ENCODE measurements at regions not wholly inside any gene's neighbourhood (a gene's known extent, or its start where the extent isn't known, plus 50 kb on each side); places are given as distances from the start of the nearest gene placed in this dataset.

DNA sequence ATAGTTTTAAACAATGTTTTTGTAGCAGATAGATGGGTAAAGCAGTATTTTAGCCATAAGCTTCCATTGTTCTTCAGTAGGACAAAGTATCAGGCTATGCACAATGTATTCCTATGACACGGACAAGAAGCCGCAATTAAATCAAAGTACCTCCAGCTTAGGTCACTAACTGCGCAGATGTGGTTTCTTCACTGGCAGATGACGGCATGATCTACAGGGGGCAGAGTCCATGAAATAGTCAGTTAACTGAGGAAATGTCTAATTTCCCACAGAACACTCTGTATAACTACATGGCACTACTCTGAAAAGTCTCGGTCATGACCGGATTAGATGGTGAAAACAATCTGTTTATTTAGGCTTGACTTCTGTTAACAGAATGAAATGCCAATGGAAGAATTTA is 120.7 kb upstream of the TRPM3 start:
- H3K79me2 ChIP-seq (ENCODE audit: low read depth), result no peaks in the 10 kb centered on the region
- no peaks in the 10 kb centered on the region for H3K36me3 Mint-ChIP-seq
- peaks cover 33% of the 10 kb centered on the region for H3F3A ChIP-seq (ENCODE audit: low read depth)
- H4K20me1 ChIP-seq (ENCODE audit: low read depth), result no peaks in the 10 kb centered on the region
- H3K4me1 ChIP-seq, result peaks cover 77% of the 10 kb centered on the region
- DNase-seq (ENCODE audit: low spot score), result no peak
- H3K36me3 ChIP-seq, result no peaks in the 10 kb centered on the region
- H3K27ac Mint-ChIP-seq, result no peak overlapping the region
- H3K9ac ChIP-seq, result no peak overlapping the region
- H3K4me1 Mint-ChIP-seq, result peaks cover 43% of the 10 kb centered on the region
- no peak overlapping the region for H3K4me2 ChIP-seq
- no peak overlapping the region for H2AFZ ChIP-seq (replicated peaks)
- H3K27ac ChIP-seq, result no peak overlapping the region
- H3K27me3 Mint-ChIP-seq (ENCODE audit: insufficient read depth, low read depth), result no peaks in the 10 kb centered on the region
- H3K27me3 ChIP-seq, result no peaks in the 10 kb centered on the region
- no peaks in the 10 kb centered on the region for H3K9me3 ChIP-seq (ENCODE audit: low read depth)
- peaks cover 4% of the 10 kb centered on the region for H3K9me3 Mint-ChIP-seq
- no peak overlapping the region for H3K4me3 ChIP-seq
- H3K4me3 Mint-ChIP-seq, result no peak overlapping the region
- TF ChIP-seq EZH2phosphoT487 (IDR thresholded peaks at IDR 0.05) (no peak), EZH2 (IDR thresholded peaks at IDR 0.05) (no peak)
- TF ChIP-seq, protein P1, sequence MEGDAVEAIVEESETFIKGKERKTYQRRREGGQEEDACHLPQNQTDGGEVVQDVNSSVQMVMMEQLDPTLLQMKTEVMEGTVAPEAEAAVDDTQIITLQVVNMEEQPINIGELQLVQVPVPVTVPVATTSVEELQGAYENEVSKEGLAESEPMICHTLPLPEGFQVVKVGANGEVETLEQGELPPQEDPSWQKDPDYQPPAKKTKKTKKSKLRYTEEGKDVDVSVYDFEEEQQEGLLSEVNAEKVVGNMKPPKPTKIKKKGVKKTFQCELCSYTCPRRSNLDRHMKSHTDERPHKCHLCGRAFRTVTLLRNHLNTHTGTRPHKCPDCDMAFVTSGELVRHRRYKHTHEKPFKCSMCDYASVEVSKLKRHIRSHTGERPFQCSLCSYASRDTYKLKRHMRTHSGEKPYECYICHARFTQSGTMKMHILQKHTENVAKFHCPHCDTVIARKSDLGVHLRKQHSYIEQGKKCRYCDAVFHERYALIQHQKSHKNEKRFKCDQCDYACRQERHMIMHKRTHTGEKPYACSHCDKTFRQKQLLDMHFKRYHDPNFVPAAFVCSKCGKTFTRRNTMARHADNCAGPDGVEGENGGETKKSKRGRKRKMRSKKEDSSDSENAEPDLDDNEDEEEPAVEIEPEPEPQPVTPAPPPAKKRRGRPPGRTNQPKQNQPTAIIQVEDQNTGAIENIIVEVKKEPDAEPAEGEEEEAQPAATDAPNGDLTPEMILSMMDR (IDR thresholded peaks at IDR 0.05), result no peak

DNA sequence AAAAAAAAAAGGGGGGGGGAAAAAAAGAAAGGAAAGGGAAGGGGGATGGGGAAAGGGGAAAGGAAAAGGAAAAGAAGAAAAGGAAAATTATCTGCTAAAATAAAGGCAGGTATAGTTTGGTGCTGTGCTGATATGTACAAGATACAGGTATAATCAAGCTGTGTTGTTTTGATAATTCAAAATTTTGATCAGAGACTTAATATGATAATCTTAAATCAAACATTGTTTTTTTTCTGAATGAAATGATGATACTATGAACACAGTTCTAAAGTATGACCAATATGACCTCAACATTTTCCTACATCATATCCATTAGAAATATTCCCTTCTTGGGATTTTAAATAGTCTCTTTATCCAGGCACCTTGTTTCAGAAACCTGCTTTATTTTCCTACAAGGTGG is 115.6 kb upstream of the TRPM3 start:
- Mint-ChIP-seq H3K4me3 (no peak overlapping the region), H3K4me1 (peaks cover 5% of the 10 kb centered on the region), H3K9me3 (no peaks in the 10 kb centered on the region), H3K36me3 (no peaks in the 10 kb centered on the region), H3K27me3 (ENCODE audit: insufficient read depth, low read depth) (peaks cover 2% of the 10 kb centered on the region), H3K27ac (no peak overlapping the region)
- Histone ChIP-seq H3K36me3 (no peaks in the 10 kb centered on the region), H3K79me2 (ENCODE audit: low read depth) (no peaks in the 10 kb centered on the region), H3K9me3 (ENCODE audit: low read depth) (no peaks in the 10 kb centered on the region), H3F3A (ENCODE audit: low read depth) (no peaks in the 10 kb centered on the region), H3K9ac (no peak overlapping the region), H3K27ac (no peak overlapping the region), H4K20me1 (ENCODE audit: low read depth) (no peaks in the 10 kb centered on the region), H3K4me1 (peaks cover 34% of the 10 kb centered on the region), H3K4me3 (no peak overlapping the region), H2AFZ (replicated peaks) (no peak overlapping the region), H3K4me2 (no peak overlapping the region), H3K27me3 (no peaks in the 10 kb centered on the region)
- TF ChIP-seq EZH2phosphoT487 (IDR thresholded peaks at IDR 0.05), result no peak
- TF ChIP-seq EZH2 (IDR thresholded peaks at IDR 0.05), result no peak
- TF ChIP-seq, protein P1 (IDR thresholded peaks at IDR 0.05), result no peak
- no peak for DNase-seq (ENCODE audit: low spot score)

DNA sequence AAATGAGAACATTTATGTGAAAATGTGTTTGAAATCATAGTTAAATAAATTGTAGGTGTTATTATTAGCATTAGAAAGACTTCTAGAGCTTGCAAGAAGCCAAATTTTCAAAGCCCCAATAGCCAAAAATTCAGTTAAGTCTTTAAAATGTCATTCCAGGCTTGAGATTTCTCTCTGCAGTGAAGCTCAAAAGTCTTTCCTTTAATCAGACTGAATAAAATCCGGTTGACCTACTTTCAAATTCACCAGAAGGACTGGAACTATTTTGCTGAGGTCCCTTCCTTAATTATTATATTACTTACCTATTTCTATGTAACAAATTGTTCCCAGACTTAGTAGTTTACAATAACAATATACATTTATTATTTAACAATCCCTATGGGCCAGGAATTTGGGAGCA is 112.2 kb upstream of the TRPM3 start:
- no peaks in the 10 kb centered on the region for H3F3A ChIP-seq (ENCODE audit: low read depth)
- Mint-ChIP-seq H3K36me3 (no peaks in the 10 kb centered on the region), H3K9me3 (peaks cover 6% of the 10 kb centered on the region), H3K4me1 (no peaks in the 10 kb centered on the region), H3K27me3 (ENCODE audit: insufficient read depth, low read depth) (peaks cover 2% of the 10 kb centered on the region), H3K27ac (no peak overlapping the region), H3K4me3 (no peak overlapping the region)
- DNase-seq (ENCODE audit: low spot score), result no peak
- no peaks in the 10 kb centered on the region for H3K9me3 ChIP-seq (ENCODE audit: low read depth)
- TF ChIP-seq EZH2 (IDR thresholded peaks at IDR 0.05), result no peak
- no peak for TF ChIP-seq EZH2phosphoT487 (IDR thresholded peaks at IDR 0.05)
- TF ChIP-seq, protein P1 (IDR thresholded peaks at IDR 0.05), result no peak
- H3K4me2 ChIP-seq, result no peak overlapping the region
- H4K20me1 ChIP-seq (ENCODE audit: low read depth), result no peaks in the 10 kb centered on the region
- no peaks in the 10 kb centered on the region for H3K27me3 ChIP-seq
- H2AFZ ChIP-seq (replicated peaks), result no peak overlapping the region
- no peak overlapping the region for H3K4me3 ChIP-seq
- H3K9ac ChIP-seq, result no peak overlapping the region
- H3K36me3 ChIP-seq, result no peaks in the 10 kb centered on the region
- H3K27ac ChIP-seq, result no peak overlapping the region
- H3K79me2 ChIP-seq (ENCODE audit: low read depth), result no peaks in the 10 kb centered on the region
- peaks cover 9% of the 10 kb centered on the region for H3K4me1 ChIP-seq
